ENCODE measurements at regions not wholly inside any gene's neighbourhood (a gene's known extent, or its start where the extent isn't known, plus 50 kb on each side); places are given as distances from the start of the nearest gene placed in this dataset.

DNA sequence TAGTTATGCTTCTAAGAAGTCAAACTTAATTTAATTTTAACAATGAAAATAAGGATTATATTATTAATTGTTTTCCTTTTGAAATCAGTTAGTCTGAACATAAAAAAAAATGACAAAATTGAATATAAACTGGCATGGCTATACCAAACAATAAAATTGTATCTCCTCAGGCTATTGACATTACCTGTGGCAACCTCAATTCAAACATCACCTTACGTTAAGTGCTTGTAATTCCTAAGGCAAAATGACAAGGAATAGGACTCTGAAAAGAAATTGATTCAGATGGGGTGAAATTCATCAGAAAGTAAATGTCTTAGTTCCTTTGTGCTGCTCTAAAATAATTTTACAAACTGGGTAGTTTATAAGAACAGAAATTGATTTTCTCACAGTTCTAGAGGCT is 89.5 kb downstream of the SLITRK6 start:
- Histone ChIP-seq H3K4me3 (ENCODE audit: insufficient read depth, low read depth, low read length) (no peak overlapping the region), H3K36me3 (ENCODE audit: control insufficient read depth, insufficient read depth, low read length) (no peaks in the 10 kb centered on the region), H3K14ac (replicated peaks; ENCODE audit: low read depth, low read length) (peak overlapping the region; percentile 81; the same call in 1 of the 2 replicates), H2AK9ac (replicated peaks; ENCODE audit: low read depth, low read length, poor library complexity) (no peak overlapping the region), H2AFZ (replicated peaks; ENCODE audit: low read length, poor library complexity) (no peak overlapping the region), H3K27ac (ENCODE audit: insufficient read depth, low read length) (no peak overlapping the region), H2BK15ac (ENCODE audit: low read depth, low read length) (no peak overlapping the region), H4K5ac (ENCODE audit: low read depth, low read length) (no peak overlapping the region), H2BK20ac (ENCODE audit: low read depth, low read length) (no peak overlapping the region; the same call in 1 of the 2 replicates), H3K9ac (ENCODE audit: low read depth, low read length) (no peak overlapping the region), H2BK5ac (ENCODE audit: low read depth, low read length, poor library complexity, severe bottlenecking) (no peak overlapping the region), H3K27me3 (ENCODE audit: control insufficient read depth, insufficient read depth, low read length) (no peaks in the 10 kb centered on the region), H3K79me1 (ENCODE audit: low read depth in 1 of 2, low read length in 2 of 2) (no peaks in the 10 kb centered on the region), H3K4me2 (ENCODE audit: low read depth, low read length) (no peak overlapping the region), H3K4ac (ENCODE audit: low read depth, low read length) (0 out of 2 replicates have a peak overlapping the region, but pooled peaks have one; percentile 9), H3K4me1 (ENCODE audit: control insufficient read depth, insufficient read depth, low read length) (no peaks in the 10 kb centered on the region), H2BK120ac (ENCODE audit: low read depth, low read length) (peak overlapping the region; percentile 17), H3K9me1 (ENCODE audit: insufficient read depth, low read length) (no peaks in the 10 kb centered on the region), H3K18ac (ENCODE audit: low read depth, low read length) (no peak overlapping the region), H3K23ac (ENCODE audit: low read depth, low read length) (no peak overlapping the region), H3K56ac (ENCODE audit: extremely low read depth, insufficient read depth, low read length) (no peak overlapping the region), H4K20me1 (ENCODE audit: insufficient read depth, low read length) (no peaks in the 10 kb centered on the region), H3K9me3 (ENCODE audit: control insufficient read depth, insufficient read depth, low read length) (no peaks in the 10 kb centered on the region), H4K91ac (ENCODE audit: insufficient read depth, low read depth, low read length) (no peak overlapping the region; the same call in 1 of the 2 replicates), H2AK5ac (ENCODE audit: low read depth, low read length) (no peak overlapping the region), H4K8ac (ENCODE audit: low read depth in 2 of 2, low read length in 2 of 2) (peak overlapping the region in 1 of 2 experiments; percentile 69; a peak in 1 of 4 replicates)
- in situ Hi-C loops (cut with MboI; ENCODE audit: low sequenced_read_pairs) (no loop called here), intact Hi-C loops (cut with micrococcal nuclease) (no loop called here), dilution Hi-C loops (cut with HindIII; ENCODE audit: low sequenced_read_pairs, unreplicated experiment) (no loop called here)
- TF ChIP-seq RFX5 (IDR thresholded peaks at IDR 0.05; ENCODE audit: low read depth, low read length) (no peak), NFE2L2 (IDR thresholded peaks at IDR 0.05; ENCODE audit: low read depth, low read length) (no peak), MXI1 (IDR thresholded peaks at IDR 0.05; ENCODE audit: borderline replicate concordance, low read depth, low read length) (no peak), POLR2A (IDR thresholded peaks at IDR 0.05; ENCODE audit: low read depth, low read length) (no peak), MAFK (IDR thresholded peaks at IDR 0.05; ENCODE audit: low read depth, low read length) (no peak), RCOR1 (IDR thresholded peaks at IDR 0.05; ENCODE audit: insufficient replicate concordance, low read length) (no peak), CHD1 (IDR thresholded peaks at IDR 0.05; ENCODE audit: low read depth, low read length) (no peak), BHLHE40 (IDR thresholded peaks at IDR 0.05; ENCODE audit: low read depth, low read length) (no peak), MAZ (IDR thresholded peaks at IDR 0.05; ENCODE audit: borderline replicate concordance, low read depth, low read length) (no peak), RAD21 (IDR thresholded peaks at IDR 0.05; ENCODE audit: low read length) (no peak), SMC3 (IDR thresholded peaks at IDR 0.05; ENCODE audit: low read depth, low read length) (no peak), FOS (IDR thresholded peaks at IDR 0.05; ENCODE audit: low read depth, low read length) (no peak), CEBPB (IDR thresholded peaks at IDR 0.05; ENCODE audit: low read depth, low read length) (no peak)
- TF ChIP-seq, protein P1, sequence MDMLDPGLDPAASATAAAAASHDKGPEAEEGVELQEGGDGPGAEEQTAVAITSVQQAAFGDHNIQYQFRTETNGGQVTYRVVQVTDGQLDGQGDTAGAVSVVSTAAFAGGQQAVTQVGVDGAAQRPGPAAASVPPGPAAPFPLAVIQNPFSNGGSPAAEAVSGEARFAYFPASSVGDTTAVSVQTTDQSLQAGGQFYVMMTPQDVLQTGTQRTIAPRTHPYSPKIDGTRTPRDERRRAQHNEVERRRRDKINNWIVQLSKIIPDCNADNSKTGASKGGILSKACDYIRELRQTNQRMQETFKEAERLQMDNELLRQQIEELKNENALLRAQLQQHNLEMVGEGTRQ (IDR thresholded peaks at IDR 0.05; ENCODE audit: low read depth, low read length) = no peak
- TF ChIP-seq, protein P2, sequence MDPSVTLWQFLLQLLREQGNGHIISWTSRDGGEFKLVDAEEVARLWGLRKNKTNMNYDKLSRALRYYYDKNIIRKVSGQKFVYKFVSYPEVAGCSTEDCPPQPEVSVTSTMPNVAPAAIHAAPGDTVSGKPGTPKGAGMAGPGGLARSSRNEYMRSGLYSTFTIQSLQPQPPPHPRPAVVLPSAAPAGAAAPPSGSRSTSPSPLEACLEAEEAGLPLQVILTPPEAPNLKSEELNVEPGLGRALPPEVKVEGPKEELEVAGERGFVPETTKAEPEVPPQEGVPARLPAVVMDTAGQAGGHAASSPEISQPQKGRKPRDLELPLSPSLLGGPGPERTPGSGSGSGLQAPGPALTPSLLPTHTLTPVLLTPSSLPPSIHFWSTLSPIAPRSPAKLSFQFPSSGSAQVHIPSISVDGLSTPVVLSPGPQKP (IDR thresholded peaks at IDR 0.05; ENCODE audit: borderline replicate concordance, low read depth, low read length) = no peak
- TF ChIP-seq, protein P3, sequence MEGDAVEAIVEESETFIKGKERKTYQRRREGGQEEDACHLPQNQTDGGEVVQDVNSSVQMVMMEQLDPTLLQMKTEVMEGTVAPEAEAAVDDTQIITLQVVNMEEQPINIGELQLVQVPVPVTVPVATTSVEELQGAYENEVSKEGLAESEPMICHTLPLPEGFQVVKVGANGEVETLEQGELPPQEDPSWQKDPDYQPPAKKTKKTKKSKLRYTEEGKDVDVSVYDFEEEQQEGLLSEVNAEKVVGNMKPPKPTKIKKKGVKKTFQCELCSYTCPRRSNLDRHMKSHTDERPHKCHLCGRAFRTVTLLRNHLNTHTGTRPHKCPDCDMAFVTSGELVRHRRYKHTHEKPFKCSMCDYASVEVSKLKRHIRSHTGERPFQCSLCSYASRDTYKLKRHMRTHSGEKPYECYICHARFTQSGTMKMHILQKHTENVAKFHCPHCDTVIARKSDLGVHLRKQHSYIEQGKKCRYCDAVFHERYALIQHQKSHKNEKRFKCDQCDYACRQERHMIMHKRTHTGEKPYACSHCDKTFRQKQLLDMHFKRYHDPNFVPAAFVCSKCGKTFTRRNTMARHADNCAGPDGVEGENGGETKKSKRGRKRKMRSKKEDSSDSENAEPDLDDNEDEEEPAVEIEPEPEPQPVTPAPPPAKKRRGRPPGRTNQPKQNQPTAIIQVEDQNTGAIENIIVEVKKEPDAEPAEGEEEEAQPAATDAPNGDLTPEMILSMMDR (conservative IDR thresholded peaks at IDR 0.05; ENCODE audit: low read depth, low read length) = no peak
- ATAC-seq (ENCODE audit: low read depth) (no peak), DNase-seq (no peak)
- POLR2A ChIA-PET (ENCODE audit: unreplicated experiment) = no interaction called here
- BruUV-seq (replicated peaks) = no TSS peak
- no CpG with 5 or more reads among the region's 1 CpG for WGBS, 2 experiments (ENCODE audit: extremely low coverage in 2 of 2, insufficient read length in 1 of 2)
- CTCF ChIA-PET = interaction anchor here (0.6 to 0.7 kb wide), 2 partner anchors 155 to 850 kb away, joined by 3 to 4 read pairs; no protein-coding TSS in a partner anchor

All from IMR-90 (cell line).